AG10803 (cell line): ENCODE measurements at regions not wholly inside any gene's neighbourhood (a gene's known extent, or its start where the extent isn't known, plus 50 kb on each side); places are given as distances from the start of the nearest gene placed in this dataset.

Experiments
- DNase-seq: peaks from one replicate; pipeline ENCODE4 v3.0.0; 2010; ENCODE audit warnings: low read depth
- H3K4me3 ChIP-seq: 2 replicates; pipeline ENCODE4 v1.5.1; 2011; ENCODE audit warnings: mild to moderate bottlenecking, low read length, control low read depth
- CTCF ChIP-seq: conservative IDR thresholded peaks from 2 replicates; pipeline ENCODE4 v1.5.1; 2011; ENCODE audit warnings: mild to moderate bottlenecking, low read length, control low read depth, inconsistent platforms

- H3K4me3 ChIP-seq: no peak overlapping the region
- no peak for TF ChIP-seq CTCF
- DNase-seq: peak; percentile 75
Observed at GRCh38 chr21:41559658-41560631, 52.0 kb upstream of the TMPRSS2 start.

GRCh38 chr21:41558842-41559241 is 50.9 kb upstream of the TMPRSS2 start:
- no peak for TF ChIP-seq CTCF
- no peak overlapping the region for H3K4me3 ChIP-seq
- no peak for DNase-seq

GRCh38 chr21:41557884-41558283 is 49.9 kb upstream of the TMPRSS2 start:
- TF ChIP-seq CTCF: no peak
- DNase-seq: no peak
- H3K4me3 ChIP-seq: no peak overlapping the region
